ENCODE measurements at regions not wholly inside any gene's neighbourhood (a gene's known extent, or its start where the extent isn't known, plus 50 kb on each side); places are given as distances from the start of the nearest gene placed in this dataset.
"Not testable (repeated sequence)": the region's sequence is repeated elsewhere in the genome, so short reads cannot be mapped to it uniquely, and the experiment has no call there.

GRCh38 chr5:96497027-96497426 lies 64.0 kb upstream of the PCSK1 start:
- not testable (repeated sequence) for TF ChIP-seq CTCF (IDR thresholded peaks at IDR 0.05; ENCODE audit: low read length); EZH2 (IDR thresholded peaks at IDR 0.05; ENCODE audit: borderline replicate concordance, low read length)

Data from OCI-LY1 (cell line).